ENCODE measurements at regions not wholly inside any gene's neighbourhood (a gene's known extent, or its start where the extent isn't known, plus 50 kb on each side); places are given as distances from the start of the nearest gene placed in this dataset.
A peak's percentile ranks its signal among the peaks of the same experiment; 100 is the strongest.
"Not testable (repeated sequence)": the region's sequence is repeated elsewhere in the genome, so short reads cannot be mapped to it uniquely, and the experiment has no call there.

GRCh38 chr7:68206946-68207485, 1210.4 kb downstream of the TYW1 start:
- no peak for DNase-seq

- no peak for DNase-seq
Observed at GRCh38 chr7:68207676-68208075, 1211.0 kb downstream of the TYW1 start.

GRCh38 chr7:68209486-68209885, 1212.9 kb downstream of the TYW1 start:
- DNase-seq = no peak

- no peak for DNase-seq
Observed at GRCh38 chr7:68213838-68214237, 1217.2 kb downstream of the TYW1 start.

- DNase-seq = no peak
Observed at GRCh38 chr7:68216051-68216450, 1219.4 kb downstream of the TYW1 start.

GRCh38 chr7:68217426-68217825, 1220.8 kb downstream of the TYW1 start:
- no peak for DNase-seq

GRCh38 chr7:68218461-68218860, 1221.8 kb downstream of the TYW1 start:
- no peak for DNase-seq

GRCh38 chr7:68222311-68222710, 1225.7 kb downstream of the TYW1 start:
- DNase-seq = no peak

GRCh38 chr7:68224041-68224741, 1227.6 kb downstream of the TYW1 start:
- peak; percentile 54 for DNase-seq

GRCh38 chr7:68231011-68231410, 1234.4 kb downstream of the TYW1 start:
- DNase-seq = not testable (repeated sequence)

GRCh38 chr7:68235937-68236336, 1239.3 kb downstream of the TYW1 start:
- peak; percentile 81 for DNase-seq

- DNase-seq = no peak
Observed at GRCh38 chr7:68238204-68238805, 1241.7 kb downstream of the TYW1 start.

- no peak for DNase-seq
Observed at GRCh38 chr7:68243128-68243527, 1246.5 kb downstream of the TYW1 start.

- DNase-seq = peak; percentile 67
Observed at GRCh38 chr7:68244389-68244788, 1247.8 kb downstream of the TYW1 start.

- DNase-seq = peak; percentile 21
Observed at GRCh38 chr7:68245688-68246087, 1249.1 kb downstream of the TYW1 start.

GRCh38 chr7:68246189-68246633, 1249.6 kb downstream of the TYW1 start:
- DNase-seq = peak; percentile 94

GRCh38 chr7:68247126-68247525, 1250.5 kb downstream of the TYW1 start:
- DNase-seq = peak; percentile 16

GRCh38 chr7:68247571-68247970, 1250.9 kb downstream of the TYW1 start:
- no peak for DNase-seq

- no peak for DNase-seq
Observed at GRCh38 chr7:68248973-68249372, 1252.3 kb downstream of the TYW1 start.

- no peak for DNase-seq
Observed at GRCh38 chr7:68249611-68250010, 1253.0 kb downstream of the TYW1 start.

- DNase-seq = no peak
Observed at GRCh38 chr7:68250143-68250542, 1253.5 kb downstream of the TYW1 start.

GRCh38 chr7:68254815-68255214, 1258.2 kb downstream of the TYW1 start:
- DNase-seq = not testable (repeated sequence)

GRCh38 chr7:68256295-68256694, 1259.7 kb downstream of the TYW1 start:
- DNase-seq = no peak

GRCh38 chr7:68258609-68259008, 1262.0 kb downstream of the TYW1 start:
- peak; percentile 63 for DNase-seq

Data from NCI-H146 (cell line).